ENCODE measurements at regions not wholly inside any gene's neighbourhood (a gene's known extent, or its start where the extent isn't known, plus 50 kb on each side); places are given as distances from the start of the nearest gene placed in this dataset.
"Not testable (repeated sequence)": the region's sequence is repeated elsewhere in the genome, so short reads cannot be mapped to it uniquely, and the experiment has no call there.

- not testable (repeated sequence) for H4K12ac ChIP-seq (ENCODE audit: low read depth, low read length); H2AK5ac ChIP-seq (ENCODE audit: low read length); H3K79me1 ChIP-seq (ENCODE audit: low read length); H3K36me3 ChIP-seq (ENCODE audit: control insufficient read depth in 1 of 2, insufficient read depth in 2 of 2, low read length in 2 of 2); H3K4me1 ChIP-seq (ENCODE audit: control insufficient read depth in 1 of 2, insufficient read depth in 2 of 2, low read length in 2 of 2); H3K27me3 ChIP-seq (ENCODE audit: insufficient read depth, low read length); H3K4me3 ChIP-seq (ENCODE audit: low read depth, low read length); DNase-seq; H2AFZ ChIP-seq (ENCODE audit: insufficient read depth, low read length, poor library complexity); H3K27ac ChIP-seq (ENCODE audit: low read depth, low read length); H2BK12ac ChIP-seq (ENCODE audit: low read length); H3K23ac ChIP-seq (ENCODE audit: low read length); H3K79me2 ChIP-seq (ENCODE audit: control insufficient read depth, insufficient read depth, low read length, poor library complexity); H2BK5ac ChIP-seq (ENCODE audit: low read depth, low read length, poor library complexity); H3K14ac ChIP-seq (ENCODE audit: low read length); H3K18ac ChIP-seq (ENCODE audit: low read length); H3K4me2 ChIP-seq (ENCODE audit: low read length); H3K4ac ChIP-seq (ENCODE audit: low read depth, low read length); H3K9ac ChIP-seq (ENCODE audit: low read length); H3K9me3 ChIP-seq (ENCODE audit: insufficient read depth, low read depth, low read length); H4K8ac ChIP-seq (ENCODE audit: low read depth, low read length); H4K91ac ChIP-seq (ENCODE audit: low read depth, low read length)
- H2BK120ac ChIP-seq (ENCODE audit: insufficient read depth, low read length, poor library complexity) = peak overlapping the region; percentile 72
- WGBS (ENCODE audit: extremely low coverage, insufficient coverage, insufficient read length) = no CpG with 5 or more reads among the region's 9 CpGs
These were observed 404.4 kb downstream of the METTL4 start for GRCh38 chr18:2166876-2167275.

DNA sequence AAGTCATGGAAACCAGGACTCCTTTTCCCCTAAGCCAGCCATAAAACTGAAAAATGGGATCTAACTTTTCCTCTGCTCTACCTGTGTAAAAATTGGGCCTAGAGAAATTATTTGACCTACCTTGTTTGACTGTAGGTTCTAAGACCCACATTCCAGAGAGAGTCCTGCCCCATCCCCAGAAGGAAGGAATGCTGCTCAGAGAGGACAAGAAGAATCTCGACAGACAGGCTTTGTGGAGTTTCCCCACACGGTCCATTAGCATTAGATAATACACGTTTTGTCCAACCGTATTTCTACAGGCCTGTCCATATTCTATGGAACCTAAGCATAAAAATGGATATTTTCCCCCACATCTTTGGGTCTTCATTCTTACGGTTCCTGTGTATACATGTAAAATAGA, 403.3 kb downstream of the METTL4 start:
- no peak overlapping the region for H2BK5ac ChIP-seq (ENCODE audit: low read depth, low read length, poor library complexity)
- no peaks in the 10 kb centered on the region for H3K79me2 ChIP-seq (ENCODE audit: control insufficient read depth, insufficient read depth, low read length, poor library complexity)
- no peak overlapping the region for H3K14ac ChIP-seq (ENCODE audit: low read length)
- H3K27ac ChIP-seq (ENCODE audit: low read depth, low read length) = peak overlapping the region; percentile 88
- H3K23ac ChIP-seq (ENCODE audit: low read length) = no peak overlapping the region
- DNase-seq = peak; percentile 92 to 96
- H2AFZ ChIP-seq (ENCODE audit: insufficient read depth, low read length, poor library complexity) = no peak overlapping the region
- no CpG with 5 or more reads among the region's 5 CpGs for WGBS (ENCODE audit: extremely low coverage, insufficient coverage, insufficient read length)
- H2BK12ac ChIP-seq (ENCODE audit: low read length) = no peak overlapping the region
- H3K27me3 ChIP-seq (ENCODE audit: insufficient read depth, low read length) = no peaks in the 10 kb centered on the region
- no peaks in the 10 kb centered on the region for H3K36me3 ChIP-seq (ENCODE audit: control insufficient read depth in 1 of 2, insufficient read depth in 2 of 2, low read length in 2 of 2)
- peaks cover 3 to 4% of the 10 kb centered on the region in 2 experiments for H3K4me1 ChIP-seq (ENCODE audit: control insufficient read depth in 1 of 2, insufficient read depth in 2 of 2, low read length in 2 of 2)
- no peak overlapping the region for H3K4ac ChIP-seq (ENCODE audit: low read depth, low read length)
- no peak overlapping the region for H4K91ac ChIP-seq (ENCODE audit: low read depth, low read length)
- peaks cover 3% of the 10 kb centered on the region for H3K79me1 ChIP-seq (ENCODE audit: low read length)
- no peak overlapping the region for H3K9ac ChIP-seq (ENCODE audit: low read length)
- no peak overlapping the region for H2AK5ac ChIP-seq (ENCODE audit: low read length)
- no peak overlapping the region for H4K8ac ChIP-seq (ENCODE audit: low read depth, low read length)
- H4K12ac ChIP-seq (ENCODE audit: low read depth, low read length) = no peak overlapping the region
- H3K18ac ChIP-seq (ENCODE audit: low read length) = no peak overlapping the region
- H3K4me3 ChIP-seq (ENCODE audit: low read depth, low read length) = no peak overlapping the region
- peak overlapping the region; percentile 50 for H3K4me2 ChIP-seq (ENCODE audit: low read length)
- no peaks in the 10 kb centered on the region for H3K9me3 ChIP-seq (ENCODE audit: insufficient read depth, low read depth, low read length)
- H2BK120ac ChIP-seq (ENCODE audit: insufficient read depth, low read length, poor library complexity) = peak overlapping the region; percentile 64

- peaks cover 3 to 4% of the 10 kb centered on the region in 2 experiments for H3K4me1 ChIP-seq (ENCODE audit: control insufficient read depth in 1 of 2, insufficient read depth in 2 of 2, low read length in 2 of 2)
- H3K79me1 ChIP-seq (ENCODE audit: low read length) = peaks cover 3% of the 10 kb centered on the region
- no peak overlapping the region for H3K4me2 ChIP-seq (ENCODE audit: low read length)
- H3K14ac ChIP-seq (ENCODE audit: low read length) = no peak overlapping the region
- H3K27me3 ChIP-seq (ENCODE audit: insufficient read depth, low read length) = no peaks in the 10 kb centered on the region
- no peak overlapping the region for H3K27ac ChIP-seq (ENCODE audit: low read depth, low read length)
- H3K9ac ChIP-seq (ENCODE audit: low read length) = no peak overlapping the region
- H3K36me3 ChIP-seq (ENCODE audit: control insufficient read depth in 1 of 2, insufficient read depth in 2 of 2, low read length in 2 of 2) = no peaks in the 10 kb centered on the region
- no peak overlapping the region for H2BK12ac ChIP-seq (ENCODE audit: low read length)
- H4K91ac ChIP-seq (ENCODE audit: low read depth, low read length) = no peak overlapping the region
- peak in 1 of 2 donors; percentile 32 for DNase-seq
- no peak overlapping the region for H3K23ac ChIP-seq (ENCODE audit: low read length)
- no peak overlapping the region for H2BK5ac ChIP-seq (ENCODE audit: low read depth, low read length, poor library complexity)
- H3K4me3 ChIP-seq (ENCODE audit: low read depth, low read length) = no peak overlapping the region
- no peak overlapping the region for H4K12ac ChIP-seq (ENCODE audit: low read depth, low read length)
- no peak overlapping the region for H3K18ac ChIP-seq (ENCODE audit: low read length)
- H4K8ac ChIP-seq (ENCODE audit: low read depth, low read length) = no peak overlapping the region
- H2BK120ac ChIP-seq (ENCODE audit: insufficient read depth, low read length, poor library complexity) = no peak overlapping the region
- H3K4ac ChIP-seq (ENCODE audit: low read depth, low read length) = no peak overlapping the region
- no peak overlapping the region for H2AFZ ChIP-seq (ENCODE audit: insufficient read depth, low read length, poor library complexity)
- no peaks in the 10 kb centered on the region for H3K79me2 ChIP-seq (ENCODE audit: control insufficient read depth, insufficient read depth, low read length, poor library complexity)
- H3K9me3 ChIP-seq (ENCODE audit: insufficient read depth, low read depth, low read length) = no peaks in the 10 kb centered on the region
- H2AK5ac ChIP-seq (ENCODE audit: low read length) = no peak overlapping the region
These were observed 401.6 kb downstream of the METTL4 start for GRCh38 chr18:2169656-2170055.

- no peak overlapping the region for H3K18ac ChIP-seq (ENCODE audit: low read length)
- no peak overlapping the region for H3K4me2 ChIP-seq (ENCODE audit: low read length)
- no peak overlapping the region for H3K4ac ChIP-seq (ENCODE audit: low read depth, low read length)
- H4K12ac ChIP-seq (ENCODE audit: low read depth, low read length) = no peak overlapping the region
- no peak overlapping the region for H3K23ac ChIP-seq (ENCODE audit: low read length)
- no peaks in the 10 kb centered on the region for H3K9me3 ChIP-seq (ENCODE audit: insufficient read depth, low read depth, low read length)
- DNase-seq = peak; percentile 74 to 79
- H3K79me1 ChIP-seq (ENCODE audit: low read length) = peaks cover 3% of the 10 kb centered on the region
- no CpG with 5 or more reads among the region's 5 CpGs for WGBS (ENCODE audit: extremely low coverage, insufficient coverage, insufficient read length)
- H3K14ac ChIP-seq (ENCODE audit: low read length) = no peak overlapping the region
- H3K4me1 ChIP-seq (ENCODE audit: control insufficient read depth in 1 of 2, insufficient read depth in 2 of 2, low read length in 2 of 2) = peaks cover 3 to 4% of the 10 kb centered on the region in 2 experiments
- H2BK12ac ChIP-seq (ENCODE audit: low read length) = no peak overlapping the region
- H4K91ac ChIP-seq (ENCODE audit: low read depth, low read length) = no peak overlapping the region
- H3K9ac ChIP-seq (ENCODE audit: low read length) = no peak overlapping the region
- H3K27ac ChIP-seq (ENCODE audit: low read depth, low read length) = no peak overlapping the region
- H3K27me3 ChIP-seq (ENCODE audit: insufficient read depth, low read length) = no peaks in the 10 kb centered on the region
- no peak overlapping the region for H4K8ac ChIP-seq (ENCODE audit: low read depth, low read length)
- no peak overlapping the region for H2AK5ac ChIP-seq (ENCODE audit: low read length)
- no peaks in the 10 kb centered on the region for H3K79me2 ChIP-seq (ENCODE audit: control insufficient read depth, insufficient read depth, low read length, poor library complexity)
- no peak overlapping the region for H2AFZ ChIP-seq (ENCODE audit: insufficient read depth, low read length, poor library complexity)
- H2BK120ac ChIP-seq (ENCODE audit: insufficient read depth, low read length, poor library complexity) = no peak overlapping the region
- no peak overlapping the region for H2BK5ac ChIP-seq (ENCODE audit: low read depth, low read length, poor library complexity)
- H3K36me3 ChIP-seq (ENCODE audit: control insufficient read depth in 1 of 2, insufficient read depth in 2 of 2, low read length in 2 of 2) = no peaks in the 10 kb centered on the region
- no peak overlapping the region for H3K4me3 ChIP-seq (ENCODE audit: low read depth, low read length)
These were observed 399.3 kb downstream of the METTL4 start for GRCh38 chr18:2171840-2172625.

Data from trophoblast cell (in vitro differentiated cells and primary cell).